Erythroblast (primary cell): ENCODE measurements at regions not wholly inside any gene's neighbourhood (a gene's known extent, or its start where the extent isn't known, plus 50 kb on each side); places are given as distances from the start of the nearest gene placed in this dataset.
"Not testable (repeated sequence)": the region's sequence is repeated elsewhere in the genome, so short reads cannot be mapped to it uniquely, and the experiment has no call there.

Experiments
- DNase-seq, 2 experiments: peaks; one replicate each; lab custom pipeline; 2025; lab: John Stamatoyannopoulos, UW
- GATA1 ChIP-seq: IDR thresholded peaks from 2 replicates; pipeline ENCODE4 v1.6.1; 2011; ENCODE audit warnings: low read depth, mild to moderate bottlenecking, control low read depth, low read length, moderate library complexity
- POLR2A ChIP-seq: IDR thresholded peaks from 2 replicates; pipeline ENCODE4 v1.6.1; 2011; ENCODE audit warnings: mild to moderate bottlenecking, low read length

DNA sequence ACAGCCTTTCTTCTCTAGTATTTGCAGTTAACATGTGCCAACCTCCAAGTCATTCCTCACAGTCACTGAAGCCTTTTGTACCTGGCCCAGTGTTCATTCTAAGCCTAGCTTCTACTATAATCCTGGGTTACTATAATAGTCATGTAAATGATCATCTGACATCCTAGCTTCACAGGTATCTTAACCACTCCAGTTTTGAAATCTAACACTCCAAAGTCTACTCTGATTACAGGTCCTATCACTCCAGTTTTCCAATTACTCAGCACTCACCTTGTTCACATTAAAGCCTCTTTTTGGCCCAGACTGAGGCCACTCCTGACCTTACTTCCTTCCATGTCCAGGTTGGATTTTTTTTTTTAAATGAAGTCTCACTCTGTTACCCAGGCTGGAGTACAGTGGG lies 87.6 kb upstream of the ZCCHC13 start:
- TF ChIP-seq GATA1 (no peak), POLR2A (no peak)
- DNase-seq, result no peak

DNA sequence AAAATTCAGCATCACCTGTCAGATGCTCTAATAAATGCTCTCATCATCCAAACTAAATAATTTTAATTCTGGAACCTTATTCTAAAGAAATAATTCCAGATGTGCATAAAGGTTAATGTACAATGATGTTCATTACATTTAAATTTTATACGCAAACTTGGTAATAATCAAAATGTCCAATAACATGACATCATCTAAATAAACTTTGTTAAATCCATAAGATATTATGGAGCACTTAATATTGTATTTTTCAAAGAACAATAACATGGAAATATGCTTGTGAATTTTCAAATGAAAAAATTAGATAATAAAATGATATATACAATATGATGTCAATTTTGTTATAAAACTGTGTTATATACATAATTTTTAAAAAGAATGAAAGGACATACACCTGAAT lies 92.1 kb upstream of the ZCCHC13 start:
- TF ChIP-seq POLR2A (no peak), GATA1 (no peak)
- DNase-seq, result no peak

DNA sequence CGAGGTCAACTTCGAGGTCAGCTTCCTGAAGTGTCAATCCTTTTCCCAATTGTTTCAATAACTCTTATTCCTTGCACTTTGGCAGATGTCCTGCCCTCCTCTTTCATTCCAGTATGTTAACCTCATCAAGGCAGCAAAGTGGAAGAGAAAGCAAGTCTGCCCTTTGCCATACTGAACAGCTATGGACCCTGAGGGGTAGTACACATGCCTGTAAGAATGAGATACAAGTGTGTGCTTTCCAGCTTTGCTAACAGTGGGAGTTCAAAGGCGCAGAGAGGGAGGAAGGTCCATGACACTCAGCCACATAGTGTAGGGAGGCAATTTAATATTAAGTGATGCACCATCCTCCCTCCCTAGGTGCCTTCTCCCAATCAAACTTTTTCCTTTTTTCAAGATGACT lies 96.4 kb upstream of the ZCCHC13 start:
- TF ChIP-seq GATA1 (no peak), POLR2A (no peak)
- DNase-seq, result no peak

DNA sequence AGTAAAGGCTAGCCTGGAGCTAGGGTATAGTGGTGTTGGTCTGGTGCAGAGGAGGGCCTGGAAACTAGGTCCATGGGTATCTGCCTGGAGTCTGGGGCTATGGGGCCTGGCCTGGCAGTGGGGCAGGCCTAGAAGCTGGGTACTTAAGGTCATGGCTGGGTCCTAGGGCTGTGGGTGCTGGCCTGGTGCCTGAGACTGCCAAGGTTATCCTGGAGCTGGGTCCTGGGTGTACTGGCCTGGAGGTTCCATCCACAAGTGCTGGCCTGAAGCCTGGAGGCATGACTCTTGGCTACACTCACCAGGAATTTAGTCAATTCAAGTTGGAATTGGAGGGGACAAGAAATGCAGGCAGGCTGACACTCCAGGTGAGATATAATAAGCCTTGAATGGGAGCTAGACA lies 108.4 kb upstream of the ZCCHC13 start:
- no peak for TF ChIP-seq GATA1
- no peak for TF ChIP-seq POLR2A
- DNase-seq, result no peak

DNA sequence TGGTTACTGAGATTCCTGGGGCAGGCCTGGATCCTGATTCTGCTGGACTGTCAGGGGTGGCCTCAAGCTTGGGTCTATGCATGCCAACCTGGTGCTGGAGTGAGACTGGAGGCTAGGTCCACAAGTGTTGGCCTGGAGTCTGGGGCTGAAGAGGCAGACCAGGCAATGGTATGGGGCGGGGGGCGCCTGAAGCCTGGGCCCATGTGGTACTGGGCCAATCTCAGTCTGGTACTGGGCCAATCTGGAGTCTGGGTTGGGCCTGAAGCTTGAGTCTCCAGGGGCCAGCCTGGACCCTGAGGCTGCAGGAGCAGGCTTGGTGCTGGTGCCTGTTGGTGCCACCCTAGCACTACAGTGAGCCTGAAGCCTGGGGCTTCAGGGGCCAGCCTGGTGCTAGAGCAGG lies 108.9 kb upstream of the ZCCHC13 start:
- TF ChIP-seq GATA1 (no peak), POLR2A (no peak)
- no peak for DNase-seq

DNA sequence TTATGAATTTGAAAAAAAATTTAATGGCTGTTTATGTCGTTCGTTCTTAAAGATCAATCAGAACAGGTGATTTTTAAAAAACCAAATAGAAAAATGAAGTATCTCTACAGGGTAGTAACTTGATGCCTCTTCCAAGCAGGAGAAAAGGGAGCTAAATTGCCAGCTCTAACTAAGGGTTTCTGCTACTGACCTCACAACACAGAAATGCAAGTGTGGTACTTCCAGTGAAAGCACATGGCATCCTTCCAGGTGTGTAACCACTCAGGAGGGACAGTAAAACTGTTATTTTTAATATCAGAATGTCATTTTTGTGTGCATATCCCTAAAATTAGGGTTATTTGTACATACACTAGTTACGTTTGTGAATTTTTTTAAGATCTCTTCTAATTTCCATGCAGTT lies 116.8 kb upstream of the ZCCHC13 start:
- TF ChIP-seq GATA1 (no peak), POLR2A (no peak)
- no peak for DNase-seq

DNA sequence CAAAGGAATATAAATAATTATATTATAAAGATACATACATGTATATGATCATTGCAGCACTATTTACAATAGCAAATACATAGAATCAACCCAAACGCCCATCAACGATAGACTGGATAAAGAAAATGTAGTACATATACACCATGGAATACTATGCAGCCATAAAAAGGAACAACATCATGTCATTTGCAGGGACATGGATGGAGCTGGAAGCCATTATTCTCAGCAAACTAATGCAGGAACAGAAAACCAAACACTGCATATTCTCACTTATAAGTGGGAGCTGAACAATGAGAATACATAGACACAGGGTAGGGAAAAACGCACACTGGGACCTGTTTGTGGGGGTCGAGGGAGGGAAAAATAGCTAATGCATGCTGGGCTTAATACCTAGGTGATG lies 120.9 kb upstream of the ZCCHC13 start:
- not testable (repeated sequence) for DNase-seq

DNA sequence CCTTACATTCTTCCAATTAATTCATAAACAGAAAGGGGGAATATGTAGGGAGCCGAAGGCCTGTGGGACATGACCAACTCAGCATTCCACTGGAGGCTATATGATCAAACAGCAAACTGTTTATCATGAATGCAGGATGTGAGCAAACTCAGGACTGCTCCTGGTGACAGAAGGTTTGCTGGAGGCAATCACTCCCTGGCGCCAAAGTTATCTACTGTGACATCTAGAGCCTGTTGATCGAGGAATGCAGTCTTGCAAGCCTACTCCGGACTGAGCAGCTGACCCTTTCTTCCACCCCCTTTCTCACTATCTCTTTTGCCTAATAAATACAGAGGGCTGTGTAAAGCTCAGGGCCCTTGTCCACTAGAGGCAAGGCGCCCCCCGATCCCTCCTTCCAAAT lies 122.0 kb upstream of the ZCCHC13 start:
- DNase-seq, result not testable (repeated sequence)

DNA sequence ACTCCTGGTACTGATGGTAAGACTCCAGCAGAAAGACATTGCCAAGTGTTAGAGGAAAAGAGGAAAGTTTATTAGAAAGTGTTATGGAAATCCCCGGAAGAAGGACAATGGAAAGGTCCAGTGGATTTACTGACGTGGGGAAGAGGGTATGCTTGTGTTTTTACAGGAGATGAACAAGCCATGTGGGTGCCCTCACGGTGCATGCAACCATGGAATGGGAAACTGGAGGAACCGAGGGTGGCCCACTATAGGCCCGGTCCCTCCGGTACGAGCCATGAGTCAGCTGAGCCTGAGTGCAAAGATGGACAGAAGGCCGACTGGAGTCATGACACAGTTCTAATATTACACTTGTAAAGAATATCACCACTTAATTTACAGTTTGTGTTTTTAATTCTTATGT lies 123.3 kb upstream of the ZCCHC13 start:
- no peak for DNase-seq
- TF ChIP-seq GATA1 (no peak), POLR2A (no peak)

DNA sequence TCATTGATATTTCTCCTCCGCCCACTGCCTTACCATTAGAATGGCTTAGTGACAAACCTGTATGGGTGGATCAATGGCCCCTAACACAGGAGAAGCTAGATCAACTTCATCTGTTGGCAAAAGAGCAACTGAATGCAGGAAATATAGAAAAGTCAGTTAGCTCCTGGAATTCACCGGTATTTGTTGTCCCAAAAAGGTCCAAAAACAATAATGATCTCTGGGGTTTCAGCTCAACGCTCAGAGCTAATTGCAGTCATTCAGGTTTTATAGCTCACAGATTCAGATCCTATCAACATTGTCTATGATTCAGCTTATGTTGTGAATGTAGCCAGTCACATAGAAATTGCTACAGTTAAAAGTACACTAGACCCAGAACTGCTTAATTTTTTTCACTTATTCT lies 124.0 kb upstream of the ZCCHC13 start:
- TF ChIP-seq POLR2A (no peak), GATA1 (no peak)
- DNase-seq, result no peak

DNA sequence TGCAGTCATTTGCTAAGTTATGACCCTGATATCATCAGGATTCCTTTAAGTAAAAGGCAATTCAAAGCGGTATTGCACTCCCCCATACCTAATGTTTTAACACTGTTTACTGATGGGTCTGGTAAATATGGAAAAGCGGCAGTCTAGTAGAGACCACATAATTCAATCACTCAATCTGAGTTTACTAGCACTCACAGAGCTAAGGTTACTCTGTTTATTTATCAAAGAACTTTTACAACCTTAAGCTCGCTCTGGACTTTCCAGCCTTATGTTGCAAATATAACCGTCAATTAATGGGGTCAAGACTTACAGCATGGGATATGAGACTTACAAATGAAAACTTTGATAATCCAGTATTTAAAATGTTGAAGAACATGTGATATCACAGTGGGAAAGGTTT lies 124.5 kb upstream of the ZCCHC13 start:
- TF ChIP-seq POLR2A (no peak), GATA1 (no peak)
- no peak for DNase-seq

DNA sequence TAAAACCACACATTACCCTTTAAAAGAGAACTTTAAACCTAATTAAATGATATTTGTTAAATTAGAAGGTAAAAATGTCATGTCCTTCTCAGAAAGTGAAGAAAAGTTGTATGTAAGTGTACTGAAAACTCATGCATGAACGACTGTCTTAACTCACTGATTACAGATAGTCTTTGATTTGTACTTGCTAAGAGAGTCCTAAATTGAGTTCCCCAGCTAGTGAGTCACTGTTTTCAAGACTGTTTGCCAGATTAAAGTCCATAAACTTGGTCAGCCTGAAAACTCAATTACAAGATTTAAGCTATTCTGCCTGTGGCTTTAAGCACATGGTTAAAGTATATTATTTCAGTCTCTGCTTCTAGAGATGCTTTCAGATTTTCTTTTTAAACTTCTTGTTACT lies 124.9 kb upstream of the ZCCHC13 start:
- no peak for DNase-seq
- TF ChIP-seq POLR2A (no peak), GATA1 (no peak)

DNA sequence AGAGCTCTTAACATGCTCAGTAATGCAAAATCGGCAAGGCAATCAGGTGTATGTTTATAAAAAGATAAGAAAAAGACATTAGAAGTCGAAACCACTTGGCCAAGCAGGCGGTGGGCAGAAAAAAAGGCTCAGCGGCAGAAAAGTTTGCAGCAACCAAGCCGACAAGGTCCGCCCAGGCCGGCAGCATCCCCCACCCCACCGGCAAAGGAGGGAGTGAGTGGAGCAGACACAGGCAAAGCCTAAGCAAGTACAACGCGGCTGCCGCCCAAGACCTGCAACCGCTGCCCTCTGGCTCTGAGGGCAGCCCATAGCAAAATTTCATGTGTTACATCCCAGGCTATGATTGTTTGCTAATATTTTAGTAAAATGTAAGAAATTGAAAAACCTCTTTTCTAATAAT lies 125.4 kb upstream of the ZCCHC13 start:
- DNase-seq, result no peak
- TF ChIP-seq GATA1 (no peak), POLR2A (no peak)

DNA sequence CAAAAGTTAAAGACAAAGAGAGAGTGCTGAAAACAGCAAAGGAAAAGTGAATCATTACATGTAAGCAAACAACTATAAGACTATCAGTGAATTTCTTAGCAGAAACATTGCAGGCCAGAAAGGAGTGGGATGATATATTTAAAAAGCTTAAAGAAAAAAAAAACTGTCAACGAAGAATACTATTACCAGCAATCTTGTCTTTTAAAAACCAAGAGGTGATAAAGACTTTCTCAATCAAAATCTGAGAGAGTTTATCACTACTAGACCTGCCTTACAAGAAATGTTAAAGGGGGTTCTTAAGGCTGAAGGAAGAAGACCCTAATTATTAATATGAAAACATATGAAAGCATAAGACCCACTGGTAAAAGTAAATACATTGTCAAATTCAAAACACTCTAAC lies 132.5 kb upstream of the ZCCHC13 start:
- no peak for TF ChIP-seq GATA1
- TF ChIP-seq POLR2A, result no peak

DNA sequence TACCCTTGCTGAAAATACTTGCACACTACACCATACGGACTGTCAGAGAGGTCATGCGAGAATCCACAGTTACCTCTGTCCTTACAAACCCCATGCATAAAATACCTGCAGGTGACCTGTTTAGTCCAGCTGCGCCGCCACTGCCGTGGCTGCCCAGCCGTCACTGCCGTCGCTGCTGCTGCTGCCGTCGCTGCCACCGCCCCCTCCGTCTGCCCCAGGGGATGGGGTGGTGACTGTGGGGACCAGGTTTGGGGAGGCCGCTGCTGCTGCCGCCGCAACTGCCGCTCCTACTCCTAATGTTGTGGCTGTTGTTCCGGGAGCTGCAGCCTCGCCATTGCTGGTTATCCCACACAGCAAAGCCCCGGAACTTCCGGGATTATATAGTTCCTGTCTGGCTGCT lies 141.8 kb upstream of the ZCCHC13 start:
- no peak for TF ChIP-seq GATA1
- TF ChIP-seq POLR2A, result no peak
- no peak for DNase-seq

More for the DNA sequence above, 132.5 kb upstream of the ZCCHC13 start:
- no peak for DNase-seq

DNA sequence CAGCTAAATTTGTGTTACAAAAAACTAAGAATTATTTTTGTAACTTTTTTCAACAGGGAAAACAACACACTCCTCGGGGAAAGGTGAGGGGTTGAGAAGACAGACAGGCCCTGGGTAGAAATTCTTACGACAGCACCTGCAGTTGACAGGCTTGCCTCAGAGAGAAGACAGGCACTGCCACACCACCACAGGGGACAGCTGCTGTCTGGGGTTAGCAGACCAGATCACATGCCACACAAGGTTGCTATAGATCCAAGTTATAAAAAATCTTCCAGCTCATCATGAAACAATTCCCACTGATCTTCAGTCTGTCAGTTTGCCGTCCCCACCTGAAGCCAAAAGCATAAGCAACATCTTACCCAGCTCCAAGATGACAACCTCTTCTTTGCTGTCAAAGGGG lies 143.2 kb upstream of the ZCCHC13 start:
- DNase-seq, result no peak
- no peak for TF ChIP-seq GATA1
- TF ChIP-seq POLR2A, result no peak
